ENCODE measurements at regions not wholly inside any gene's neighbourhood (a gene's known extent, or its start where the extent isn't known, plus 50 kb on each side); places are given as distances from the start of the nearest gene placed in this dataset.

DNA sequence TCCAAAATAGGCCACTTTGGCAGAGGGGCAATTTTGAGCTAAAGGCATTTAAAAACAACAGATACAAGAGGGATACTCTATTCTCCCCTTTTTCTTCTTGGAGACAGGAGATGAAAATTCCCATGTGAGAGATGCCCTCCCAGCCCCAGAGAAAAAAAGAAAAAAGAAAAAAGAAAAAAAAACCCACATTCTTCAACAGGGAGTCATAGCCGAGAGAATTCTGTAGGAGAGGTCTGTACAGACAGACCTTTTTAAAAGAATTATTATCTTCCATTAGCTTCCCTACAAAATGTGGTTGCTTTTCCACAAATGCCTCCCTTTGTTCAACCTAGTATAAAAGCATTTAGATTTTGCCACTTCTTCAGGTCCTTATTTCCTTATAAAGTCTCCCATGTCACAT, 89.9 kb downstream of the SPCS3 start:
- TF ChIP-seq, protein P1, sequence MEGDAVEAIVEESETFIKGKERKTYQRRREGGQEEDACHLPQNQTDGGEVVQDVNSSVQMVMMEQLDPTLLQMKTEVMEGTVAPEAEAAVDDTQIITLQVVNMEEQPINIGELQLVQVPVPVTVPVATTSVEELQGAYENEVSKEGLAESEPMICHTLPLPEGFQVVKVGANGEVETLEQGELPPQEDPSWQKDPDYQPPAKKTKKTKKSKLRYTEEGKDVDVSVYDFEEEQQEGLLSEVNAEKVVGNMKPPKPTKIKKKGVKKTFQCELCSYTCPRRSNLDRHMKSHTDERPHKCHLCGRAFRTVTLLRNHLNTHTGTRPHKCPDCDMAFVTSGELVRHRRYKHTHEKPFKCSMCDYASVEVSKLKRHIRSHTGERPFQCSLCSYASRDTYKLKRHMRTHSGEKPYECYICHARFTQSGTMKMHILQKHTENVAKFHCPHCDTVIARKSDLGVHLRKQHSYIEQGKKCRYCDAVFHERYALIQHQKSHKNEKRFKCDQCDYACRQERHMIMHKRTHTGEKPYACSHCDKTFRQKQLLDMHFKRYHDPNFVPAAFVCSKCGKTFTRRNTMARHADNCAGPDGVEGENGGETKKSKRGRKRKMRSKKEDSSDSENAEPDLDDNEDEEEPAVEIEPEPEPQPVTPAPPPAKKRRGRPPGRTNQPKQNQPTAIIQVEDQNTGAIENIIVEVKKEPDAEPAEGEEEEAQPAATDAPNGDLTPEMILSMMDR (IDR thresholded peaks at IDR 0.05) = no peak
- no peak for TF ChIP-seq POLR2AphosphoS5 (IDR thresholded peaks at IDR 0.05; ENCODE audit: insufficient read depth in 1 of 2, low read depth in 1 of 2)
- TF ChIP-seq POLR2A (IDR thresholded peaks at IDR 0.05) = no peak

All from vagina (tissue), 2 donors.